Activated T-cell treated with anti-CD3 and anti-CD28 coated beads, Interleukin-2, amount 50 U/mL, for 48 hours (primary cell): ENCODE measurements at regions not wholly inside any gene's neighbourhood (a gene's known extent, or its start where the extent isn't known, plus 50 kb on each side); places are given as distances from the start of the nearest gene placed in this dataset.

ENCODE experiments used
- DNase-seq, 2 experiments: peaks; one replicate each; pipeline ENCODE4 v3.0.0-alpha.2; 2020

DNA sequence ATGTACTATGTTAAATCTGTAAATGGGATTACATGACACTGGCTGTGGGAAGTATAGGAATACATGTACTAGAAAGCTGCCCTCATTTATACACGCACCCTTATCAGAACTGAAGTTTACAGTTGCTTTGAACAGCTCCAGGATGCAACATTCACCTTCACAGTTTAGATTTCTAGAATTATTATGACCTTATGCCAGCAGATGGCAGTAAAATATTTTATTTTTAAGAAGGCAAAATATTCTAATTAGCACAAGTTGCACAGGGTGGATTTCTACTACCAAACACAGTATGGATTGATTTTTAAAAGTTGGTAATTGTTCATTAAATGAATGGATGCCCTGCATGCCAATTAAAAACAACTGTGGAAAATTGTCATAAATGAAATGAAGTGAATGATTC lies 670.4 kb downstream of the KCNJ3 start:
- DNase-seq: no peak

DNA sequence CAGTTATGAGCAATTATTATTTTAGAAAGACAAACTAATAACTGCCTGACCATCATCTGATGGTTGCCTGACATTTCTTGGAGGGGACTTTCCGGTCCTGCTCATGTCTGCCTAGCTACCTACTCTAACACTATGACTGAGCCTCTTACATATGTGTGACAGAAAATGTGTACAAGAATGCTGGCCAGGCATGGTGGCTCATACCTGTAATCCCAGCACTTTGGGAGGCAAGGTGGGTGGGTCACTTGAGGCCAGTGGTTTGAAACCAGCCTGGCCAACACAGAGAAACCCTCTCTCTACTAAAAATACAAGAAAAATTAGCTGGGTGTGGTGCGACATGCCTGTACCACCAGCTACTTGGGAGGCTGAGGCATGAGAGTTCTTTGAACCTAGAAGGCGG lies 666.3 kb downstream of the KCNJ3 start:
- no peak for DNase-seq

DNA sequence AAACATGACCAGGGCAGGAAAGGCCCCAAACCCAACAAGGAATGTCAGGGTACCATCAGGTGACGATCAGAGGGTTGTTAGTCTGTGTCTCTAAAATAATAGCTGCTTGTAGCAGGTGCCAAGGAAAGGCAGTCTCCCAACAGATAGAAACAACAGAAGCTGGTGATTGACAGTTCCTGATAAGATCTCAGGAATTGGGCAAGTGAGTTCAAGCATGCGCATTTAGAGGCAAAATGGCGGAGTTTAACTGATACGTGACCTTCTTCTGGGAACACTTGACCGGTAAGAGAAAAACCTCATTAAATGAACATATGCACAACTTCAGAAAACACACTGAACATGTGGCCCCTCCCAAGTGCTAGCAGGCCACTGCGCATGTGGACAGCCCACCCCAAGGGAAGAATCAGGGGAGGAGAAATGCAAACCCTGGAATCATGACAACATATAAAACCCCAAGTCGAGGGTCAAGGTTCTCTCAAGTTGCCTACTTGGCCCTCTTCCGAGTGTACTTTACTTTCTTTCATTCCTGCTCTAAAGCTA lies 664.9 kb downstream of the KCNJ3 start:
- no peak for DNase-seq

DNA sequence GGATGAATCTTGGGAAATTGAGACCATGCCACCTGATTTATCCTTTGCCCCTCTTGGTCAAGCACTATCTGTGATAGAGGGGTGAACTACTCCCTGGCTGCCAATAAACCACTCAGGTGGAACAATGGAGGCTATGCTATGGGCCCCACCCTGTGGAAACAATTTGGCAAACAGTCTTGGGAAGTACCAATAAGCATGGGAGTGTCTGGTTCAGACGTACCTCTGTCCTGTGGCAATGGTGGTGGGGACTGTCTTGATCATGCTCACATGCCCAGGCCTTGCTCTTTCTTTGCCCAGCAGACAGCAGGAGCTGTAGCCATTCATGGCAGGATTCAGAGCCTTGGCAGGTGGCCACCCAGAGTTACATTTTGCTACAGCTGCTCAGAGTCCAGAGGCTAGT lies 658.7 kb downstream of the KCNJ3 start:
- DNase-seq: no peak

DNA sequence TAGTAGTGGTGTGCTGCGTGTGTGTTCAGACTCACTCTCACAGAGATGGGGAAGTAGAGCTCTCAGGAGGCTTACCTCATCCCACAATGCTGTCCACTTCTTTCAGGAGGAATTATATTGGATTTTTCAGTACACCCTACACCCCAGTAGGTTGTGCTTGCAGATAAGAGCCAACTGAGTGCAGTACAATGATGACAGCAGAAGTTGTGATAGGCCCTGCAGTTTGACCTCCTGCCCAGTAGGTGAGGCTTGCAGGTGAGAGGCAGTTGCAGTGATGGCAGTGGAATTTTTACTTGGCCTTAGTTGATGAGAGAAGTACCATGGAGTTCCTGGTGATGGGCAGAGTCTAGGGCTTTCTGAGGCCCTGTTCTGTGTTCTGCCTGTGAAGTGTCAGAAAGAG lies 657.8 kb downstream of the KCNJ3 start:
- no peak for DNase-seq

DNA sequence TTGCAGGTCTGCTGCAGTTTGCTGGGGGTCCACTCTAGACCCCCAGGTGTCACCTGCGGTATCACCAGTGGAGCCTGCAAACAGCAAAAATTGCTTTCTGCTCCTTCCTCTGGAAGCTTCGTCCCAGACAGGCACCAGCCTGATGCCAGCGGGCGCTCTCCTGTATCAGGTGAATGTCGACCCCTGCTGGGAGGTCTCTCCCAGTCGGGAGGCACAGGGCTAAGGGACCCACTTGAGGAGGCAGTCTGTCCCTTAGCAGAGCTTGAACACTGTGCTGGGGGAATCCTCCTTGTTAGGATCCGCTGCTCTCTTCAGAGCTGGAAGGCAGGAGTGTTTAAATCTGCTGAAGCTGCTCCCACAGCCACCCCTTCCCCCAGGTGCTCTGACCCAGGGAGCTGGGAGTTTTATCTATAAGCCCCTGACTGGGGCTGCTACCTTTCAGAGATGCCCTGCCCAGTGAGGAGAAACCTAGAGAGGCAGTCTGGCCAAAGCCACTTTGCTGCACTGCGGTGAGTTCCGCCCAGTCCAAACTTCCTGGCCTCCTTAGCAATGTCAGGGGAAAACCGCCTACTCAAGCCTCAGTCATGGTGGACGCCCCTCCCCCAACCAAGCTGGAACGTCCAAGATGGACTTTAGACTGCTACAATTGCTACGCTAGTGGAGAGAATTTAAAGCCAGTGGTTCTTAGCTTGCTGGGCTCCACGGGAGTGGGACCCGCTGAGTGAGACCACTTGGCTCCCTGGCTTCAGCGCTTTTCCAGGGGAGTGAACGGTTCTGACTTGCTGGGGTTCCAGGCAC lies 652.5 kb downstream of the KCNJ3 start:
- no peak for DNase-seq

DNA sequence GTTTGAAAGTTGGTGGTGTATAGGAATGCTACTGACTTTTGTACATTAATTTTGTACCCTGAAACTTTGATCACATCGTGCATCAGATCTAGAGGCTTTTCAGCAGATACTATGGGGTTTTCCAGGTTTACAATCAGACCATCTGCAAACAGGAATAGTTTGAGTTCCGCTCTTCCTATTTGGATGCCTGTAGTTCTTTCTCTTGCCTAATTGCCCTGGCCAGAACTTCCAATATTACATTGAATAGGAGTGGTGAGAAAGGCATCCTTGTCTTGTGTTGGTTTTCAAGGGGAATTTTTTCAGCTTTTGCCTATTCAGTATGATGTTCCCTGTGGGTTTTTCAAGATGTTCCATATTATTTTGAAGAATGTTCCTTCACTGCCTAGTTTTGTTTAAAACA lies 633.5 kb downstream of the KCNJ3 start:
- DNase-seq: no peak

DNA sequence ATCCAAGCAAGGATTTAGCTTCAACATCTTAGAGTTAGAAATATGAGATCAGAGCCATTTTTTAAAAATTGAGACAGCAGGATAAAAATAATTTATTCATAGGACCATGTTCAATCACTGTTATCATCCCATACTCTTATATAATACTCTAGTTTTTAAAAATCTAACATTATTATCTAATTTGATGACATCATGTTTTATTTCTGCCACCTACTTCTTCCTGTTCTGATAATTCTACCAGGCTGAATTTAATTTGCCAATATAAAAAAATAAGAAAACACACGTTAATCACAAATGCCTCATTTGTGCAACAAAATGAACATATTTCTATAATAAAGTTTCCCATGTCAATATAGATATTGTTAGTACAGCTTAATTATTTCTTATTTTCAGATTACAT lies 621.7 kb downstream of the KCNJ3 start:
- DNase-seq: no peak

DNA sequence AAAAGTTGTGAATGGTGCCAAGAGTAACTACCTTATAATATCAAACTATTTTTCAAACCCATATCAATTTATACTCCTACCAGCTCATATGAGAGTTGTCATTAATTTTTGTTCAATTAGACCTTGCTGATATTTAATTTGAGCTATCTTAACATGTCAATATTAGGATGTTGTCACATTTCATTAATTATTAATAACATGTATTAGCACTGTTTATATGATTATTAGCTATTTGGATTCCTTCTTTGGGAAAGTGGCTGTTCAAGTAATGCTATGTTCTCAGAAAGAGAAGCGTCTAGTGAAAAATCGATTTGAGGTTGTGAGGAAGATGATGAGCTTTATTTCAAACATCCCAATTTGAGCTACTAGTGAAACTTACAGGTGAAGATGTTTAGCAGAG lies 620.2 kb downstream of the KCNJ3 start:
- DNase-seq: no peak

DNA sequence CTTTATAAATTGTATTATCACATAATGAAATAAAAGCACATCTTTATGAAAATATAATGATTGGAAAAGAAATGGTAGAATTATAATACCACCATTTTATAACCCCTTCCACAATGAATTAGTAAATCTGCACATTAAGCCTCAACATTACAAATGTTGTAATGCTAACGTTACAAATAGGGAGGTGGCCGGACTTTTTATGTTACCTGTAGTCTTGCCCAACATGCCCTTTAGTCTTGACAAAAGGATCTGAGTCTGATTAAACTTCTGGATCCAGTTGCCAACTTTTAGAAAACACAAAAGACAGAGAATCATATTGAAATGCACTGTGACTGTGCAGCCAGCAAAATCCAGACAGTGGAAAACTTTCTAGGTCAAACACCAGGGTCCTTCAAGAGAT lies 617.3 kb downstream of the KCNJ3 start:
- DNase-seq: no peak

DNA sequence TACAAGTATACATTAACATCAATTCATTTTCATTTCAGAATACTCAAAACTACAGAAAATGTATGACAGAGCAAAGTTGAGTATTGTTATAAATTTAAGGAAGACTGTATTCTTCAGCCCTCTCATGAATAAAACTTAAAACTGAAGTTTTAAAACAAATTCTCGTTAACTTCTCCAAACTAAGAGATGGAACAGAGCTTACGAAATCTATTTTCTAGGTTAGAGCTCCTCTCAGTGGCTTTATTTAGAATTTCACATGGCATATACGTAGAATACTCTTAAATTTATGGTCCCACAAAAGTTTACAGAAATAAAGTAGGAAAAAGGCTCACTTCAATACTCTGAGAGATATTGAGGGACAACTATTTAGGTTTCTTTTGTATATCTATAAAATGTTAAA lies 612.1 kb downstream of the KCNJ3 start:
- DNase-seq: no peak

DNA sequence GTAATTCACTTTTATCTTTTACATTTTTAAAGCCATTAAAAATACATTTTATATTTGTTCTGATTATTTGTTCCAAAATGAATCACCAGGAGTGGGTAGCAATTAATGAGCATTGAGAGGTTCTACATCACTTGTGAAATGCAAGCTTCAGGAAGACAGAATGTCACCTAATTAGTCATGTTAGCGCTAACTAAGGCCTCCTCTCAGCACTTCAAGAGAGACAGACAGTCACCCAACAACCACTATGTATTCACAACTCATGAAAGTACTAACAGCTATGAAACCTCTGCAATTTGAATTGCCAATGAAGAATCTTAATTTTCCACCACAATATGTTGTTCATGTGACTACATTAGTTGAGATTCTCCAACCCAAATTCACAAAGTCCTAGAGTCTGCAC lies 611.0 kb downstream of the KCNJ3 start:
- no peak for DNase-seq

DNA sequence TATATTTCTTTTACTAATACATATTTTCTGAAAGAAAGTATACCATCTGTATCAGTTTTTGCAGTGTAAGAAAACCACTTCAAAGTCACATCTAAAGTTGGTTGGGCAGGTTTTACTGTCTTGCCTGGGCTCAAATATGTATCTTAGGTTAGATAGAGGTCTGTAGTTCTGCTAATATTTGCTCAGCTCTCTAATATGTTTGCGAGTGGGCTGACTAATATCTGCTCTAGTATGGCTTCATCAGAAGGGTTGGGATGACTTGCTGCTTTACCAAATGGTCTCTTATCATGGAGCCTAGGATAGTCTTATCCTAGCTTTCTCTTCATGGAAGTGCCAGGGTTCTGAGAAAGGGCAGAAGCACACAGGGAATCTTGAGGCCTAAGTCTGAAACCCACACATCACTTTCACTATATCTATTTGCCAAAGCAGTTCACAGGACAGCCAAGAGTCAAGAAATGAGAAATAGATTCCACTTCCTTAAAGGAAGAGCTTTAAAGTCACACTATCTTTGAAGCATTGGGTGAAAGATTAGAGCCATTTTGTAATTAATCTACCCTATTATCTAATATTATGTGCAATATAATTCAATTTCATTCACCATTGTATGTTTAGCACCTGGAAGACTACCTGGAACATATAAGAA lies 610.0 kb downstream of the KCNJ3 start:
- no peak for DNase-seq

DNA sequence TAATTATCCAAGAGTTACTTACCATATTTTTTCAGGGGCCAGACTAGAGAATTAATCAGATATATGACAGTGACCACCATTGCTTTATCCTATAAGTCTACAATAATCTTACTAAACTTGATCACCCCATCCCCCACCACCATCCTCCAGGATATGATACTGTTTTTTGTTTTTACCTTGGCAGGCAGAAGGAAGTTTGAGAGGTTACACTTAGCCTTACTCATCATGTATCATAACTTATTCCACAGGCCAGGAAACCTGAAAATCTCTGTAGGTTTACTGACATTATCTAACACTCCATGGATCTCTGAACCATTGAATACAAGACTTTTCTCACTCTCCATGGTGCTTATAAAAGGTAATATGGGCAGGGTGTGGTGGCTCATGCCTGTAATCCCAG lies 602.7 kb downstream of the KCNJ3 start:
- DNase-seq: no peak

DNA sequence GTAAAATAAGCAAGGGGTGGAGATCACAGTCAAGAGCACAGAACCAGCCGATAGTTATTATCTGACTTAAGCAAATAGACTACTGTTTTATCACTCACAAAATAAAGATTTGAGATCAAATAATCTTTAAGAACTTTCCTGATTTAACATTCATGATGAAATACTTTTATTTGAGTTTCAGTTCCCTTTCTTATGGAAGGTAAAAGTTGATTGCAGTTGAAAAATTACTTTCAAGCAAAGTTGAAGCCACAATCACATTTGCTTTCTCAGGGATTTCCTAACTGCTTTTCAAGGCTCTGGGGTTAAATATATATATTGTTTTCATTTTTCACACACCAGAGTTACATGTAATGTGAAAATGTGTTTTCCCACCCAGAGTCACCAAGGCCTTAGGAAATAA lies 599.5 kb downstream of the KCNJ3 start:
- DNase-seq: no peak

DNA sequence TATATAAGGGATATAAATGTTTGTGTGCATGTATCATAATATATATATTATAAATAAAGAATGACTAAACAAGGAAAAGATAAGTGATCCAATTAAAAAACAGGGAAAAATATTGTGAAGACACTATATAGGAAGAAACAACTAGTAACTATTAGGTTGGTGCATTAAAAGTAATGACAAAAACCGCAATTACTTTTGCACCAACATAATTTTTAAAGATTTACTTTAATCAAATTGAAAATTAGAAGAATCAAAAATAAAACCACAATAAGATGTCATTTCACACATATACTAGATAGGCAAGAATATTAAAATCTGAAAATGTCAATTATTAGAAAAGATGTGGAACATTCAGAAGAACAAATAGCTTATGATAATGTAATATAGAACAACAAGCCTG lies 595.9 kb downstream of the KCNJ3 start:
- no peak for DNase-seq

DNA sequence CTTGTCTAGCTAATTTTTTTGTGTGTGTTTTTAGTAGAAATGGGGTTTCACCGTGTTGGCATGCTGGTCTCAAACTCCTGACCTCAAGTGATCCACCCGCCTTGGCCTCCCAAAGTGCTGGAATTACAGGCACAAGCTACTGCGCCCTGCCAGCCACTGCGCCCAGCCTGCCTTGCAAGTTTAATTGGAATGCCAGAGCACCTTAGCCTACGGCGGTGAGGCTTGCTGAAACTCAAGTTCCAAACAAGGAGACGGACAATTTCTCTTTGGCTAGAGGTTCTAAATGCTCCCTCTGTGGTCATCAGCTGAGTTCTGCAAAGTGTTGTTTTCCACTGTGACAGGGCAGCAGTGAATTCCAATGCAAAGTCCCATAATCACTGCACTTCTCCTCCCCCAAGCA lies 583.4 kb downstream of the KCNJ3 start:
- no peak for DNase-seq

DNA sequence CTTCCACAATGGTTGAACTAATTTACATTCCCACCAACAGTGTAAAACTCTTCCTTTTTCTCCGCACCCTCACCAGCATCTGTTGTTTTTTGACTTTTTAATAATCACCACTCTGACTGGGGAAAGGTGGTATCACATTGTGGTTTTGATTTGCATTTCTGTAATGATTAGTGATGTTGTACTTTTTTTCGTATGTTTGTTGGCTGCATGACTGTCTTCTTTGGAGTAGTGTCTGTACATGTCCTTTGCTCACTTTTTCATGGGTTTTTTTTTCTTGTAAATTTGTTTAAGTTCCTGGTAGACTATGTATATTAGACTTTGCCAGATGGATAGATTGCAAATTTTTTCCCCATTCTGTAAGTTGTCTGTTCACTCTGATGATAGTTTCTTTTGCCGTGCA lies 574.8 kb downstream of the KCNJ3 start:
- DNase-seq: no peak

DNA sequence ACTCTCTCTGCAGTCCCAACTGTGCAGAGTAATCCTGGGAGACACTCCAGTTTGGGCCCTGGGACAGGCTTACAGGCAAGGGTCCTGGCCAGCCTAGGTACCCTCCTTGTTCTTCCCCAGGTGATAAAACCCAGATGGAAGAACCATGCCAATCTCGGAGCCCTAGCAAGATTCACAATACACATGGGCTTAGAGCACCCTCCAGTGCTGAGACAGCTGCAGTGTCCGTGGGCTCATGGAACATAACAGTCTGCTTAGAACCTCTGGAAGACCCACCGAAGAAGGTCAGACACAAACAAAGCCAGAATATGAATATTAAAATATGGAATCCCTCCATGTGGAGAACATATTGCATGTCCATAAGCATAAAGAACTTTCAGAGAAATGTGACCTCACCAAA lies 568.1 kb downstream of the KCNJ3 start:
- no peak for DNase-seq

DNA sequence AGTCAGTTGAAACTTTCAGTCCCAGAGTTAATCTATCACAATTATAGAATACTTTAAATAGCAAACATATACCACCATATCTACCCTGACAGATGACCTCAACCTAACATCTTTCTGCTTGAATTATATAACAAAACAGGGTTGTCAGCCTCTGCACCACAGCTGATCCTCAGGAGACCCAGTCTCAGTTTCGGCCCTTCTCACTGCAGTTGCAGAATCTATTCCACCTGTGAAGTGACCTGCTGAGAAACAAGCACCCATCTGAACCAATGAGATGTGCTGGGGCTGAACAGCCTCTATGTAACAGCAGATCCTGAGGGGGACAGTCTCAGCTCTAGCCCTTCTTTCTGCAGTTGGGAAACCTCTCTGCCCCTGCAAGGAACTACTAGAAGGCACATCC lies 567.6 kb downstream of the KCNJ3 start:
- DNase-seq: no peak

DNA sequence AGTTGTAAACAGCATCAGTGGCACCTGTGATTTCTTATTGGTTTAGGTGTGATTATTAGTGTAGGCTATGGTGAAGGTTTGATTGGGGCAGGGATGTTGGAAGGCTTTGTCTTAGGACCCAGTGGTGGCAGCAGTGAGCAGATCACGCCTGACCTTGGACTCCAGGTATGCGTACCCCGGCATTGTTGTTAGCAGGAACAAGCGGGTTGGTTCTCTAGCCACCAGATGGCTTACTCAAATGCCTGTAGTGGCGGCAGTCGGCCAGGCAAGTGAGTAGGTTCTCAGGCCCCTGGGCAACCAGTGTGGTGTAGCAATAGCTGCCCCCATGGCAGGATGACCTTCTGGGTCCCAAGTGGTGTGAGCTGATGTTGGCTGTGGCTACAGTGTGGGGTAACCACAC lies 558.3 kb downstream of the KCNJ3 start:
- no peak for DNase-seq

DNA sequence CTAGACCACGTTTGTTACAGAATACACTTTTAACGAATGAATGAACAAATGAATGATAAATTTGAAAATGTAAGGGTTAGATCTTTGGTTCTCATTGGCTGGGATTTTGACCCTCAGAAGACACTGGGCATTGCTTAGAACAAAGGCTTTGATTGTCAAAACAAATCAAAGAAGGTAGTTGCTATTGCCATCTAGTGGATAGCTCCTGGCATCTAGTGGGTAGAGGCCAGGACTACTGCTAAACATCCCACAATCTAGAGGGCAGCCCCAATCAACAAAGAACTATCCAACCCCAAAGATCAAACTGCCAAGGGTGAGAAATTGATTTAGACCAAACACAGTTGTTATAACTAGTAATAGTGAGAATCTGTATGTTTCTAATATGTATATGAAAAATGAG lies 552.3 kb downstream of the KCNJ3 start:
- no peak for DNase-seq

DNA sequence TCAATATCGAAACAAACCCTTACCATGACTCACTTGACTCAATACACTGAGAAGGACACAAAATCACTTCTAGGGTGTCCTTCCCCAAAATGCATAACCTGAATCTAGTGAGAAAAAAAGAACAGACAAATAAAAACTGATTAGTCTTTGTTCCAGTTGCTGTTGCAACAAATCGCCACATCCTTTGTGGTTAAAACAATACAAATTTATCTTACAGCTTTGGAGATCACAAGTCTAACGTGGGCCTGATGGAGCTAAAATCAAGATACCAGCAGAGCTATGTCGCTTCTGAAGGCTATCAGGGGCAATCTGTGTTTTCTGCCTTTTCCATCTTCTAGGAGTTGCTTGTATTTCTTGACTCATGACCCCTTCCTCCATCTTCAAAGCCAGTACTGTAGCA lies 541.7 kb downstream of the KCNJ3 start:
- DNase-seq: no peak

DNA sequence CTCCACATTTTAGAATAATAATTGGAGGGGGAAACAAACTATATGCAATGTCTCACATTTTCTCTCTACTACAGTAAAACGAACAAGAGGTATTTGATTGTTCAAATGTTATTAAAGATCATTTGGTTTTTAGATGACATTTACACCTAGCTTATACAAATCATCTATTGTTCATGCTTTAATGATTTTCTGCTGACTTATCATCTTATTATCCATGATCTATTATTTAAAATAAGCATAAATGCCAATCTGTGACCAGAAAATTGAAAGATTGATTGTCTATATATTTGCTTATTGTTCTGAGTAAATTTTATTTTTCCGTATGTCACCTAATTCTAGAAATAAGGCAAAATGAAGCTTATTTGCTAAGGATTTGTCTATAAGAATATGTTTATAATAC lies 537.2 kb downstream of the KCNJ3 start:
- DNase-seq: no peak
